ENCODE measurements at regions not wholly inside any gene's neighbourhood (a gene's known extent, or its start where the extent isn't known, plus 50 kb on each side); places are given as distances from the start of the nearest gene placed in this dataset.

DNA sequence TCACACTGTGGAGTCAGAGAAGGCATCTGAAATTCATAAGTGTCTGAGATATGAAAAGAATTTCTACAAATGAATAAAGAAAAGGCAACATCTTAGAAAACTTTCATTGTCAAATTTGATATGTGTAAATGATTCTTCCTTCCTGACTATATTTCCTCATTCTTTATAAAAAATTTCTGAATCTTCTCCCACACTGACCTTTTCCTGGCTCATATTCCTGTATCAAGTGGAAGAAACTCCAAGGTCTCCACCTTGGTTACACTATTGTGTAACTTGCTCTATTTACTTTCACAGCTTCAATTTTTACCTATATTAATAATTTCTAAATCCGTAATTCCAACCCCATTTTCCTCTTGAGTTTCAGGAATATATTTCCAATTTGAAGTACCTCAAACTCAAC, 93.5 kb upstream of the FBXL7 start:
- TF ChIP-seq, protein P1, sequence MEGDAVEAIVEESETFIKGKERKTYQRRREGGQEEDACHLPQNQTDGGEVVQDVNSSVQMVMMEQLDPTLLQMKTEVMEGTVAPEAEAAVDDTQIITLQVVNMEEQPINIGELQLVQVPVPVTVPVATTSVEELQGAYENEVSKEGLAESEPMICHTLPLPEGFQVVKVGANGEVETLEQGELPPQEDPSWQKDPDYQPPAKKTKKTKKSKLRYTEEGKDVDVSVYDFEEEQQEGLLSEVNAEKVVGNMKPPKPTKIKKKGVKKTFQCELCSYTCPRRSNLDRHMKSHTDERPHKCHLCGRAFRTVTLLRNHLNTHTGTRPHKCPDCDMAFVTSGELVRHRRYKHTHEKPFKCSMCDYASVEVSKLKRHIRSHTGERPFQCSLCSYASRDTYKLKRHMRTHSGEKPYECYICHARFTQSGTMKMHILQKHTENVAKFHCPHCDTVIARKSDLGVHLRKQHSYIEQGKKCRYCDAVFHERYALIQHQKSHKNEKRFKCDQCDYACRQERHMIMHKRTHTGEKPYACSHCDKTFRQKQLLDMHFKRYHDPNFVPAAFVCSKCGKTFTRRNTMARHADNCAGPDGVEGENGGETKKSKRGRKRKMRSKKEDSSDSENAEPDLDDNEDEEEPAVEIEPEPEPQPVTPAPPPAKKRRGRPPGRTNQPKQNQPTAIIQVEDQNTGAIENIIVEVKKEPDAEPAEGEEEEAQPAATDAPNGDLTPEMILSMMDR (IDR thresholded peaks at IDR 0.05) = no peak
- no peak for TF ChIP-seq POLR2A (IDR thresholded peaks at IDR 0.05)

Data from uterus (tissue), 2 donors.